HepG2 (cell line): ENCODE measurements at regions not wholly inside any gene's neighbourhood (a gene's known extent, or its start where the extent isn't known, plus 50 kb on each side); places are given as distances from the start of the nearest gene placed in this dataset.

Source experiments
- ATAC-seq: fragments of 200-7000 bp; cut with Tn5 transposase; 3 replicates; pipeline ENCODE4 v1.9.1; 2020; ENCODE audit warnings: mild to moderate bottlenecking, moderate library complexity
- BruUV-seq: library from RNA; stranded (reverse); fragments of 400-500 nt; replicated peaks from 2 replicates; lab custom pipeline; 2021; lab: Mats Ljungman, UMichigan
- CTCF ChIA-PET: fragments of 300-600 bp; formaldehyde crosslinking; extraction: SDS; loops from one replicate; lab custom pipeline; 2021; ENCODE audit warnings: low total read pairs, inconsistent platforms, low intra/inter-chr PET ratio; lab: Yijun Ruan, JAX
- POLR2A ChIA-PET: fragments of 350-600 bp; sonication (Branson Sonifier 250); formaldehyde crosslinking; loops from one replicate; lab custom pipeline; 2020; ENCODE audit warnings: antibody characterized with exemption, inconsistent platforms; lab: Yijun Ruan, JAX
- DNase-seq: peaks from one replicate; pipeline ENCODE4 v3.0.0-alpha.2; 2015; ENCODE audit warnings: low spot score
- FAIRE-seq: peaks from 3 replicates; lab custom pipeline; 2011; peaks lifted over from hg19 to GRCh38; lab: Jason Lieb, UNC
- H2AFZ ChIP-seq: one replicate; pipeline ENCODE4 v1.6.1; 2011; ENCODE audit warnings: low read length, inconsistent platforms
- H3K27ac ChIP-seq: fragments of 300-600 bp; 3 replicates; pipeline ENCODE4 v1.8.0; 2011; ENCODE audit warnings: mixed run types, mild to moderate bottlenecking, mixed read lengths, low read length, inconsistent platforms; ENCODE audit not compliant: insufficient read depth; ENCODE audit errors: extremely low read length
- H3K27me3 ChIP-seq, 2 experiments: fragments of 200-600 bp in 1 of 2; 2 replicates in 1 of 2; 3 replicates in 1 of 2; pipeline versions ENCODE4 v1.6.0 to v1.8.0; 2011; ENCODE audit warnings: low read length in 2 of 2, mild to moderate bottlenecking in 2 of 2, moderate library complexity in 2 of 2, inconsistent platforms in 1 of 2; ENCODE audit not compliant: insufficient read depth in 2 of 2, control insufficient read depth in 1 of 2
- H3K36me3 ChIP-seq, 2 experiments: fragments of 200-600 bp in 1 of 2; replicated peaks in 1 of 2; 2 replicates in 1 of 2; 3 replicates in 1 of 2; pipeline versions ENCODE4 v1.5.1 to v1.8.0; 2011; ENCODE audit warnings: low read length in 2 of 2, inconsistent platforms in 1 of 2; ENCODE audit not compliant: insufficient read depth in 2 of 2, control insufficient read depth in 1 of 2
- H3K4me1 ChIP-seq: 2 replicates; pipeline ENCODE4 v1.5.1; 2012; ENCODE audit warnings: low read length, inconsistent platforms; ENCODE audit not compliant: insufficient read depth
- H3K4me2 ChIP-seq: 2 replicates; pipeline ENCODE4 v1.6.0; 2011; ENCODE audit warnings: low read depth, low read length, inconsistent platforms
- H3K4me3 ChIP-seq, 3 experiments: fragments of 200-600 bp in 1 of 3; sonication (generic), shearing (Covaris generic) in 1 of 3; replicated peaks in 1 of 3; 2 replicates each; pipeline ENCODE4 v1.5.1; 2011 to 2016; ENCODE audit warnings: low read length in 3 of 3, inconsistent platforms in 2 of 3, low read depth in 2 of 3, mild to moderate bottlenecking in 2 of 3, control low read depth in 1 of 3, mixed read lengths in 1 of 3; ENCODE audit not compliant: insufficient read depth in 1 of 3
- H3K79me2 ChIP-seq: one replicate; pipeline ENCODE4 v1.6.1; 2011; ENCODE audit warnings: low read length, inconsistent platforms; ENCODE audit not compliant: insufficient read depth
- H3K9ac ChIP-seq: 2 replicates; pipeline ENCODE4 v1.6.0; 2011; ENCODE audit warnings: mild to moderate bottlenecking, low read depth, low read length, inconsistent platforms; ENCODE audit not compliant: insufficient read depth
- H3K9me3 ChIP-seq: 2 replicates; pipeline ENCODE4 v1.5.1; 2012; ENCODE audit warnings: mild to moderate bottlenecking, low read length
- H4K20me1 ChIP-seq: 2 replicates; pipeline ENCODE4 v1.6.0; 2011; ENCODE audit warnings: inconsistent platforms, mild to moderate bottlenecking, low read length, moderate library complexity; ENCODE audit not compliant: insufficient read depth
- AHR ChIP-seq: IDR thresholded peaks from 2 replicates; pipeline ENCODE4 v1.6.1; 2018; ENCODE audit warnings: missing genetic modification reagents, missing compliant biosample characterization
- ATF7 ChIP-seq, 2 experiments: fragments of 450-650 bp in 1 of 2; sonication (generic) in 1 of 2; formaldehyde crosslinking in 1 of 2; IDR thresholded peaks; 2 replicates each; pipeline versions ENCODE4 v1.4.0 to v1.6.1; 2016 to 2020; ENCODE audit warnings: antibody characterized with exemption in 1 of 2, mild to moderate bottlenecking in 1 of 2, missing genetic modification reagents in 1 of 2
- EEA1 ChIP-seq: sonication (generic); formaldehyde crosslinking; IDR thresholded peaks from 2 replicates; pipeline ENCODE4 v1.5.1; 2020; ENCODE audit warnings: mild to moderate bottlenecking, missing genetic modification reagents, borderline replicate concordance
- ESRRA ChIP-seq: sonication (generic); formaldehyde crosslinking; IDR thresholded peaks from 2 replicates; pipeline ENCODE4 v1.5.1; 2020; ENCODE audit warnings: mild to moderate bottlenecking, low read depth, missing genetic modification reagents
- GLMP ChIP-seq: sonication (generic); formaldehyde crosslinking; IDR thresholded peaks from 2 replicates; pipeline ENCODE4 v1.9.0; 2021; ENCODE audit warnings: missing genetic modification reagents, mild to moderate bottlenecking, borderline replicate concordance
- IRX3 ChIP-seq: sonication (generic); formaldehyde crosslinking; IDR thresholded peaks from 2 replicates; pipeline ENCODE4 v1.8.1; 2023; ENCODE audit warnings: mild to moderate bottlenecking, low read depth, missing genetic modification reagents, borderline replicate concordance
- YEATS4 ChIP-seq: sonication (generic); formaldehyde crosslinking; IDR thresholded peaks from 2 replicates; pipeline ENCODE4 v1.4.0; 2020; ENCODE audit warnings: missing genetic modification reagents, borderline replicate concordance
- ZBTB21 ChIP-seq: sonication (generic); formaldehyde crosslinking; IDR thresholded peaks from 2 replicates; pipeline ENCODE4 v1.4.0; 2020; ENCODE audit warnings: missing genetic modification reagents
- ZNF317 ChIP-seq: sonication (generic); formaldehyde crosslinking; IDR thresholded peaks from 2 replicates; pipeline ENCODE4 v1.5.0; 2020; ENCODE audit warnings: mild to moderate bottlenecking, missing genetic modification reagents
- ZNF704 ChIP-seq: sonication (generic); formaldehyde crosslinking; IDR thresholded peaks from 2 replicates; pipeline ENCODE4 v1.8.1; 2023; ENCODE audit warnings: mild to moderate bottlenecking, inconsistent platforms, moderate library complexity, missing genetic modification reagents, borderline replicate concordance
- WGBS: methylation state at CpG from one replicate; pipeline ENCODE4 v1.1.6; 2017; ENCODE audit warnings: low lambda C conversion rate; 5-methylcytosine and 5-hydroxymethylcytosine counted together
- in situ Hi-C: cut with HindIII; loops from 2 replicates; pipeline ENCODE4 v1.10.0; 2017; ENCODE audit warnings: low pct_unique_long_range_greater_than_20kb; ENCODE audit not compliant: extremely low pct_ligation_motif_present
- intact Hi-C: fragments of 100-400 bp; cut with micrococcal nuclease; formaldehyde crosslinking; loops from one replicate; pipeline ENCODE4 v1.10.0; 2022; ENCODE audit not compliant: unreplicated experiment
- TF ChIP-seq, protein P1 (sequence below): IDR thresholded peaks from 2 replicates; pipeline ENCODE4 v1.6.1; 2016; ENCODE audit warnings: missing compliant biosample characterization, missing genetic modification reagents, borderline replicate concordance

GRCh38 chr4:30929649-30930048, 209.5 kb downstream of the PCDH7 start:
- Histone ChIP-seq H3K27me3 (no peaks in the 10 kb centered on the region), H3K4me2 (no peak overlapping the region), H3K79me2 (no peaks in the 10 kb centered on the region), H4K20me1 (no peaks in the 10 kb centered on the region), H3K4me3 (no peak overlapping the region), H3K9me3 (no peaks in the 10 kb centered on the region), H3K9ac (no peak overlapping the region), H3K4me1 (no peaks in the 10 kb centered on the region), H3K27ac (no peak overlapping the region), H2AFZ (no peak overlapping the region), H3K36me3 (no peaks in the 10 kb centered on the region)
- ATAC-seq (no peak), DNase-seq (no peak), FAIRE-seq (no peak)
- ChIA-PET CTCF (no interaction called here), POLR2A (no interaction called here)
- in situ Hi-C loops = no loop called here
- WGBS = 25% methylated on average over 2 of the region's 2 CpGs
- no peak for TF ChIP-seq ATF7 (IDR thresholded peaks at IDR 0.05)
- no peak for TF ChIP-seq ATF7 (CRISPR knock-in tag; IDR thresholded peaks at IDR 0.05)
- TF ChIP-seq ZNF704 (CRISPR knock-in tag) = no peak
- no peak for TF ChIP-seq ZBTB21 (CRISPR knock-in tag)
- TF ChIP-seq, protein P1, sequence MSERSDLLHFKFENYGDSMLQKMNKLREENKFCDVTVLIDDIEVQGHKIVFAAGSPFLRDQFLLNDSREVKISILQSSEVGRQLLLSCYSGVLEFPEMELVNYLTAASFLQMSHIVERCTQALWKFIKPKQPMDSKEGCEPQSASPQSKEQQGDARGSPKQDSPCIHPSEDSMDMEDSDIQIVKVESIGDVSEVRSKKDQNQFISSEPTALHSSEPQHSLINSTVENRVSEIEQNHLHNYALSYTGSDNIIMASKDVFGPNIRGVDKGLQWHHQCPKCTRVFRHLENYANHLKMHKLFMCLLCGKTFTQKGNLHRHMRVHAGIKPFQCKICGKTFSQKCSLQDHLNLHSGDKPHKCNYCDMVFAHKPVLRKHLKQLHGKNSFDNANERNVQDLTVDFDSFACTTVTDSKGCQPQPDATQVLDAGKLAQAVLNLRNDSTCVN (CRISPR knock-in tag) = no peak
- TF ChIP-seq ZNF317 (CRISPR knock-in tag) = no peak
- intact Hi-C loops = no loop called here
- BruUV-seq = no TSS peak

GRCh38 chr4:30930276-30930675, 210.1 kb downstream of the PCDH7 start:
- WGBS = 0% methylated on average over 4 of the region's 4 CpGs
- H2AFZ ChIP-seq = peak overlapping the region; percentile 5
- TF ChIP-seq YEATS4 (no peak), ESRRA (CRISPR knock-in tag) (no peak), IRX3 (CRISPR knock-in tag) (no peak), EEA1 (CRISPR knock-in tag) (no peak), AHR (no peak), GLMP (no peak)
- H3K36me3 ChIP-seq = no peaks in the 10 kb centered on the region
- H3K27me3 ChIP-seq = no peaks in the 10 kb centered on the region
- in situ Hi-C loops (no loop called here), intact Hi-C loops (no loop called here)
- no peak overlapping the region for H3K9ac ChIP-seq
- FAIRE-seq (no peak), ATAC-seq (no peak), DNase-seq (no peak)
- no peak overlapping the region for H3K4me3 ChIP-seq
- H3K9me3 ChIP-seq = no peaks in the 10 kb centered on the region
- H3K4me2 ChIP-seq = no peak overlapping the region
- no TSS peak for BruUV-seq
- H3K27ac ChIP-seq = no peak overlapping the region
- CTCF ChIA-PET = no interaction called here
- H4K20me1 ChIP-seq = no peaks in the 10 kb centered on the region
- POLR2A ChIA-PET = no interaction called here
- no peaks in the 10 kb centered on the region for H3K4me1 ChIP-seq
- H3K79me2 ChIP-seq = no peaks in the 10 kb centered on the region
